H54 (cell line): ENCODE measurements at regions not wholly inside any gene's neighbourhood (a gene's known extent, or its start where the extent isn't known, plus 50 kb on each side); places are given as distances from the start of the nearest gene placed in this dataset.

Experiments used
- DNase-seq: peaks from one replicate; pipeline ENCODE4 v3.0.0; 2011; ENCODE audit warnings: low spot score, mixed read lengths; ENCODE audit not compliant: insufficient read length
- FAIRE-seq: peaks from 3 replicates; lab custom pipeline; 2011; peaks lifted over from hg19 to GRCh38; lab: Jason Lieb, UNC
- POLR2A ChIP-seq: IDR thresholded peaks from 2 replicates; pipeline ENCODE4 v1.6.1; 2011; ENCODE audit warnings: low read depth, mild to moderate bottlenecking, low read length

DNA sequence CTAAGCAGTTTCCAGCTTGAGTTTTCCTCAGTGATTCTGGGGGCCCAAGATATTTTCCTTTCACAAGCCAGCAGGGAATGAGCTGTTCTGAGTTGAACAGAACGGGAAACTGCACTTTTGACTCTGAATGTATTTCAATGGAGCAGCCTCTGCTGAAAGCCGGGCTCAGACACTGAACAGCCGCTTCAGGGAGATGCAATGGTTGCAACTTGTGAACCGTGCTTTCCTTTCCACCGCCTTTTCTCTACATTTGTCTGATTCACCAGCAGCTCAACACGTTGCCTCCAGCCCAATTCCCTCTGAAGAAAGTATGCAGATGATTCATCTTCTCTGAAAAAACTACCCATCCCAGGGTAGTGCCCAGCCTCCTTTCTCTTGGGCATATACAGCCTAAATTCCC lies 119.3 kb upstream of the PKDCC start:
- DNase-seq = peak; percentile 78
- no peak for TF ChIP-seq POLR2A
- peak; percentile 89 for FAIRE-seq

DNA sequence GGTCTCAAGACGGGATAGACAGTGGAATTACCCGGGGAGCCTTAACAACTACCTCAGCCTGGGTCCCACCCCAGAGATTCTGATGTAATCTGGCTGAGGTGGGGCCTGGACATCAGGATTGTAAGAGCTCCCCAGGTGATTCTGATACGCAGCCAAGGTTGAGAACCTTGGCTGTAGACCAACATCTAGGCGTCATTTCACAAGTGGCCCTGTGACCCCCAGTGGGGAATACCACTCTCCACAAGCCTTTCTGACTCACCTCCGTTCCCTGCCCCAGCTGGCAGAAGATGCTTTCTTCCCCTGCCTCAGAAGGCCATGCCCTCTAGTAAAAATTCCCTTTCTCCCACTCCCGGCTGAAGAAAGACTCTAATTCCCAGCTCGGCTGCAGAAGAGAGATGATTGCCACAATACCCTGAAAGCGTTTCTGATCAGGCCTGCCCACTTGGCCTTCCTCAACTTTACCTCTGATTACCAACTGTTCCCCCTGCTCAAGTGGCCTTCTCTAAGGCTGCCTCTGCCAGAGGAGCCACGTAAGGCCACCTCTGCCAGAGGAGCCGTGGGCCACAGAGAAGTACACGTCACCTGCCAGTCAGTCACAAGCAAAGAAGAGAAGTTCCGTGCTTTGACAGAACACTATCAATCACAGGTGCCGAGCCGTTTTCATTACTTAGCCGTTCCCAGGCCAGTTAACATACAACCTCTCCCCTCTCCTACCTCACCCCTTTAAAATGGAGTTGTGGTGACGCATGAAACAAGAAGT lies 116.8 kb upstream of the PKDCC start:
- FAIRE-seq (peak; percentile 81), DNase-seq (peak; percentile 41)
- TF ChIP-seq POLR2A = no peak

DNA sequence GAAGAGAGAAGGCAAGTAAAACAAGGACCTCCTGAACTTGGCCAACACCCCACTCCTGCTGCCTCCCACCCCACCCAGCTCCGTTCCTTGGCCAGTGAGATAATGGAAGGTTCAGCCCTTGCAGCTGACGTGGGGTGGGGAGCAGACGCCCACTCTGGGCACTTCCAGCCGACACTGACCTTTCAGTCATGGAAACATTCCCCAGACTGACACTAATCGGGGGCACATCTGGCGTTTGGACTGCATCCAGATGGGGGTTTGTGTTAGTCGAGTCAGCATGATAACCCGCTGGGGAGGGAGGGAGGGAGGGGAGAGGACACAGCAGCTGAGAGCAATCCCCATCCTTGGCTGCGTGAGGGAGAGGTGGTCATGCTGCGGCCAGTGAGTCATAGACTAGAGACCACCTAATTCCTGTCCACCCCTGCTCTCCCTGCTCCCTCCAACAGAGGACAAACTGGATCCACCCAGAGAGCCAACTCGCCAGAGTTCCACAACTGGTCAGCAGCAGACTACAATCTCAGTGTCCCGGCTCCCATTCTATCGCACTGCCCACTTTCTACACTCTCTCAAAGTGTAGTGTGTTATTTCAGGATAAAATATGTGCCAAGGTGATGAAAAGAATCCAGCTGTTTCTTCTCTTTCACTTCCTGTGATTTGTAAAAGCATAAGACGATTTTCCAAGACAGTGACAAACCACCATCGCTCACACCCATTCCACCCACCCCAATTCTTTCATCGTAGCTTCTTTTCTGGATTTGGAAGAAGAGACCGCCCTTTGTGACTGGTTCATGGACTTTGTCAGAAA lies 115.4 kb upstream of the PKDCC start:
- TF ChIP-seq POLR2A = no peak
- no peak for DNase-seq
- no peak for FAIRE-seq

DNA sequence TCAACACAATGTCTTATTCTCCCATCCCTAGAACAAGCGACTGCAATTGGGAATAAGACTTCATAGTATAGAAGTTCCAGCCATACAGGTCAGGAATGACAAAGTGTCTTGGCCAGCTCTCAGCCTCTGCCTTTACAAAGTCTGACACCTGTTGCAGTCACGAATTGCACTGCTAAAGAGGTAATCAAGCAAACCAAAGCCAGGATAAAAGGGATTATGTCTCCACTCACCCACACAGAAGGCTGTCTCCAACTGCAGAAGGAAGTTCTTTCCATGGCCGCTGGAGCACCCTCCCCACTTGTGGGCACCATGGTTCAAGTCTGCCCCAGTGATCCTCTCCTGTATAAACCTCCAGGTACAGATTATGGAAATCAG lies 114.8 kb upstream of the PKDCC start:
- FAIRE-seq (no peak), DNase-seq (no peak)
- TF ChIP-seq POLR2A = no peak

DNA sequence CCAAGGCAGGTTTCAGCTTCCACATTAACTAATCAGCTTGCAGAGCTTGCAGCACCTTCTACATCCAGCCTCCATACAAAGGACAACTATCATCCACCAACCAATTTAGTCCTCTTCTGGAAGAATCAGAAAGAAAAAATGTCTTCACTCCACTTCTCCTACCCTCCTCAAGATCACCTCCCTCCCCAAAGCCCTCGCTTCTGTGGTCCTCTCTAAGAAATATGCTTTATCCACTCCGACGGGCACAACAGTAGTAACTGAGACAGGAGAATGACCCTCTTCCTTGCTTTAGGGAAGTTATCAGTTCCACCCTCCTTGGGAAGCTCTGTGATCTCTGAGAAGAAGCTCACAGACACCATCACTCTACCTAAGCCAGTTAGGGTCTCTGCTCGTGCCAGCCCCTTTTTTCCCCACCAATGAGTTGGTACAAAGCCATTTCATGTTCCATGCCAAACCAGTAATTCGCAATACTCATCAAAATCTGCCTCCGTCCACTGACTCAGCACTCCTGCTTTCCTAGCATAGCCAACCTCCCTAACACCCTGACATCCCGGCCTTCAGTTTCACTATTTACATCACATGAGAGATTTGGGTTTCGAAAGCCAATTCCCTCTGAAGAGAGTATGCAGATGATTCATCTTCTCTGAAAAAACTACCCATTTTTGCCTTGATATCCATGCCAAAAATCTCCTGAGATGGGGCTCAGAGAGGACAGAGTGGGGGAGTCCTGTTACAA lies 114.1 kb upstream of the PKDCC start:
- TF ChIP-seq POLR2A = no peak
- DNase-seq (peak; percentile 47), FAIRE-seq (peak; percentile 71)

DNA sequence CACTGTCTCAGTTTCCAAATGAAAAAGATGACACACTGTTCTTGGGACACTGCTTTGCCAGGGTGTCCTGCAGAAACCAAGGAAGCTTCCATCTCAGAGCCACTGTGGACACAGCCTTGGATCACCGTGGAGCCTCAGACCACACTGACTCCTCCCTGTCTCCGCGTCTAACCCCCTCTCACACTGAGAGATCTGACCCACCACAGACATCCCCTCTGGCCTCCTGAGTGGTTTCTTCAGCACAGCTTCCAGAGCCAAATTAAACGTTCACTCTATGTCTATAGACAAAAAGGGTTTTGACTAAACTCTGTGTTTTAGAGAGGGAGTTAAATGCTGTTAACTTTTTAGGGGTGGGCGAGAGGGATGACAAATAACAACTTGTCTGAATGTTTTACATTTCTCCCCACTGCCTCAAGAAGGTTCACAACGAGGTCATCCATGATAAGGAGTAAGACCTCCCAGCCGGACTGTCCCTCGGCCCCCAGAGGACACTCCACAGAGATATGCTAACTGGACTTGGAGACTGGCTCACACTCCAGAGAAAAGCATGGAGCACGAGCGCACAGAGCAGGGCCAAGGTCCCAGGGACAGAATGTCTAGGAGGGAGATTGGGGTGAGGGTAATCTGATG lies 113.4 kb upstream of the PKDCC start:
- no peak for DNase-seq
- TF ChIP-seq POLR2A = no peak
- no peak for FAIRE-seq

DNA sequence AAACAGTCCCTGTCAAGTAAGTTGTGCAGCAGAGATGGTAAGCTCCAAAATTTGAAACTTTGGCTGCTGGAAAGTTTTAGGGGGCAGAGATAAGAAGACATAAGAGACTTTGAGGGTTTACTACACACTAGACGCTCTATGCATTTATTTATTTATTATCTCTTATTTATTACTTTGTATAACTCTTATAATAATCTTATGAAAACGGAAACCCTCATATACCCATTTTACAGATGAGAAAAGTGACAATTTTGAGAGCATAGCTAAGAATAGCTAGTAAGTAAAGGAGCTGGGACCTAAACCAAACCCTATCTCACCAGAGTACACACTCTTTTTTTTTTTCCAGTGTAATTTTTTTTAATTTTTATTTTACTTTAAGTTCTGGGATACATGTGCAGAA lies 112.8 kb upstream of the PKDCC start:
- DNase-seq = no peak
- FAIRE-seq = no peak
- no peak for TF ChIP-seq POLR2A

DNA sequence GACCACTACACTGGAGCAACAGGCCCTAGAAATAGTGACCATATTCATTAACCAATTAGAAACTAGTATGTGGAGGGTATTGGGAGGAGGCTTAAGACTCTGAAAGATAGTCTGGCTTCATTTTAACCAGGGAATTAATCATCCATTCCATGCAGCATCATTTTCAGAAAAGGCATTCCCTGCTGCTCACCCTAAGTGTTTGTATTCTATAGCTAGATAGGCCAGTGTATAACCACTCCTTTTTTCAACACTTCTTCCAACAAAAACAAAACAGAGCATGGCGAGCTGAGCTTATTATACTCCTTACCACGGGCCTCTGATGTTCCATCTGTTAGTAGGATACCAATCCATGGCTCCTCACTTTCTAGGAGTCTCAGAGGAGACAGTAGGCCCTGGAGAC lies 112.0 kb upstream of the PKDCC start:
- no peak for FAIRE-seq
- no peak for DNase-seq
- TF ChIP-seq POLR2A = no peak

DNA sequence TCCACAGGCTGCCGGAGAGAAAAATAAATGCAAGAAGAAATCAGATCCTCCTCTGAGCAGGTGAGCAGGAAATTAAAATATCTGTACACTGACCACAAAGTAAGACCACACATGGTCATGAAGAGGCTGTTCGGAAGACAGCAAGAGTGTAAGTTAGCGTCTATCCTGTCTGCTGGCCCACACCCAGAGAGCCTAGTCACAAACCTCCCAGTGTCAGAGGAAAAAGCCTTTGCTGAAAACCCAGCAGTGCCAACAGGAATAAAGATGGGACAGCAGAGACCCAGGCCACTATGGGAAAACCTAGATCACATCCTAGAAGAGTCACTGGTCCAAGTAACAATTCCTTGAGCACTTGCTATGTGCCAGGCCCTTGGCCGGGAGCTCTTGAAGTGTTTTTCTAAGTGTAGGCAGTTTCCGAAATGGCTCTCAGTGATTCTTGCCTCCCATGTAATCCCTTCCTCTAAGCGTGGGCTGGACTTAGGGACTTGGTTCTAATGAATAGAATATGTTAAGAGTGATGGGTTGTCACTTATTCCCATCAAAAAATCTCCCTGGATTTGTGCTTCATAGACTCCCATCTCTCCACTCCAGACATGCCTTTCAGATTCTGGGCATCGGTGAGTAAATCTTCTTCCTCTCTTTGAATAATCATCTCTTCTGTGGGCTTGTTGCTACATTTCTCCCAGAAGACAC lies 110.9 kb upstream of the PKDCC start:
- no peak for TF ChIP-seq POLR2A
- DNase-seq (no peak), FAIRE-seq (no peak)

DNA sequence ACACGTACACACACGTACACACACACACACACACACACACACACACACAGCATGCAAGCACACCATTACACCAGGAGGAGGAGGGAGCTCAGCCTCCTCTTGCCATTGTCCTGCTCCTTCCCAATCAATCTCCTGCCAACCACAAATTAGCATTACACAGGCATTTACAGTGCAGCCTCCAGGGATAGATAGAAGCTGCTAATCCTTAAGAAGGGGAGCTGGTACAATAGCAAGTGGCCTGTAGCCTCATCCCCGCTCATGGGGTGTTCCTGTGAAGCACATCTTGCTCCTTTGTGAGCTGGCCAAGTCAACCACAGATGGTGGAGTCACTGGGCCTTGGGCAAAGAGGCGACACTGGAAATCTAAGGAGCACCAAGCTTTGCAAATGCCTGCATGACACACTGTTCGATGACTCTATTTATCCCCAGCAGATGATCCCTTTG lies 110.3 kb upstream of the PKDCC start:
- no peak for TF ChIP-seq POLR2A
- no peak for DNase-seq
- no peak for FAIRE-seq

DNA sequence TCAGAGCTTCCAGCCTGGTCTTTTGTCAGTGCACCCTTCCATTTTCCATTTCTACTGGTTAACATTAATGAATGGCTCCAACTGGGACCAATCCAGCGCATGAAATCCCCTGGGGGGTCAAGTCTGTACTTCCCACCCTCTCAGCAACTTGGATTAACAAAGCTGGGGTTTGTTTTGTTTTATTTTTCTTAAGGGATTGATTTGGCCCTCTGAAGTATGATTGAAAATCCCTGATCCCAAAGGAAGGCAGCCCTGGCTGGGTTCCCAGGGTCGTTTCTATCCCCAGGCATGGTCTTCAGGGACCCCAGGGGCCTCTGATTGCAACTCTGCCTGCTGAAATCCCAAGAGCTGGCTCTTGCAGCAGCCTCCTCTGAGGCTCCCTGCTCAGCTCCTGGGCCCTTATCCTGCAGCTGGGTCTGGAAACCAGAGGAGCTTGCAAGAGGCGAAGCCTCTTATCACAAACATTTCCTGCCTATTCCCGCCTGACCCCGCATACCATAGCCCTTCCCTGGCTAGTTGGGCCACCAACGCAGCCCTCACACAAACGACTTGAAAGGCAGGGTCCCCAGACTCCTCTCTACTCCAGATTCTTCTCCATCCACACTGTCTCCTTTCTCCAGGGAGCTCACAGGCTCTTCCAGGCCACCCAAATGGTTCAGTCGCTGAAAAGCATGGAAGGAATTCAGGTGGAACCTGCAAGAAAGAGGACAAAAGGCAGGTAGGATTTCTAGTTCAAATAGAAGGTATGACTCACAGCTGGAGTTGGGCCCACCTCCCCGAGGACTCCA lies 109.7 kb upstream of the PKDCC start:
- no peak for FAIRE-seq
- no peak for TF ChIP-seq POLR2A
- no peak for DNase-seq

DNA sequence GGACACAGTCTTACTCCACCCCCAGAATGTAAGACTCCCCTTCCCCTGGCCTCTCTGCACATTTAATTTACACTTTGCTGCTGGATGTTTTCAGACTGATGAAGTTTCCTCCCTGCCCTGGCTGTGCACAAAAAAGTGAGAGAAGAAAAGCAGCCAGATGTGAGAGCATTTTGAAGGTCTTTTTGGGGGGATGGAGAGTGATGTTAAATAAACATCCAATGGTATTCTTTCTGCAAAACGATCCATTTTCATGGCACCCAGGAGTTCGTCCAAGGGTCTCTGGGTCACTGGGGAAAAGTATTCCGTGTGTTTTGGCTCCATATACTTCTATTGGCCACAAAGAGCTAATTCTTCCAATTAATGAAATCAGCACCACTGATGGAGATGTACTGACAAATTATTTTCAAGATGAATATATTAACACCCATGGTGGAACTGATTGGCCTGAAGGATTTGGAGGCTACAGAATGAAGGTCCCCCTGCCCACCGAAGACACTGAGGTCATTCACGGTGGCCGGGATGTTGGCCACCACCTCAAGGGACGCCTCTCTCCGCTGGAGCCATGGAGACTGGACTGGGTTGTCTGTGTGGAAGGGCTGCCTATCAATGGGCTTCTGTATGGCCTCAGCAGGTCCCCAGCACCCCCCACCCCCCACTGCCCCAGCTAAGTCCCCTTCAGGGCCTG lies 107.6 kb upstream of the PKDCC start:
- no peak for TF ChIP-seq POLR2A
- DNase-seq = no peak
- no peak for FAIRE-seq

DNA sequence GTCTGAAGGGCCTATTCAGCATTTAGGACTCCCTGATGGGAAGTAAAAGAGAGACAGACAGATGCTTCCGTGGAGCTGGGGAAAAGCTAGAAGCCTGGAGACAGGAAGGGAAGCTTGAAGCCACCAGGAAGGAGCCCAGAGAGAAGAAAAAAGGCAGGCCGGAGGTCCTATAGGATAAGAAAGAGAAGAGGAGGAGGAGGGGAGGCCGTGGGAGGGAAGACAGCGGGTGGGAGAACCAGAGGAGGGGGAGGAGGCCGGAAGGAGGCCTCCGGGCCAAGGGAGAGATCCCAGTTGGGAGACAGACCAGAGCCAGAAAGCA lies 107.1 kb upstream of the PKDCC start:
- no peak for TF ChIP-seq POLR2A
- FAIRE-seq = no peak
- no peak for DNase-seq
